Left kidney (tissue), 1 donor: ENCODE measurements at regions not wholly inside any gene's neighbourhood (a gene's known extent, or its start where the extent isn't known, plus 50 kb on each side); places are given as distances from the start of the nearest gene placed in this dataset.

Experiments
- DNase-seq: peaks from one replicate; pipeline ENCODE4 v3.0.0-alpha.2; 2013

DNA sequence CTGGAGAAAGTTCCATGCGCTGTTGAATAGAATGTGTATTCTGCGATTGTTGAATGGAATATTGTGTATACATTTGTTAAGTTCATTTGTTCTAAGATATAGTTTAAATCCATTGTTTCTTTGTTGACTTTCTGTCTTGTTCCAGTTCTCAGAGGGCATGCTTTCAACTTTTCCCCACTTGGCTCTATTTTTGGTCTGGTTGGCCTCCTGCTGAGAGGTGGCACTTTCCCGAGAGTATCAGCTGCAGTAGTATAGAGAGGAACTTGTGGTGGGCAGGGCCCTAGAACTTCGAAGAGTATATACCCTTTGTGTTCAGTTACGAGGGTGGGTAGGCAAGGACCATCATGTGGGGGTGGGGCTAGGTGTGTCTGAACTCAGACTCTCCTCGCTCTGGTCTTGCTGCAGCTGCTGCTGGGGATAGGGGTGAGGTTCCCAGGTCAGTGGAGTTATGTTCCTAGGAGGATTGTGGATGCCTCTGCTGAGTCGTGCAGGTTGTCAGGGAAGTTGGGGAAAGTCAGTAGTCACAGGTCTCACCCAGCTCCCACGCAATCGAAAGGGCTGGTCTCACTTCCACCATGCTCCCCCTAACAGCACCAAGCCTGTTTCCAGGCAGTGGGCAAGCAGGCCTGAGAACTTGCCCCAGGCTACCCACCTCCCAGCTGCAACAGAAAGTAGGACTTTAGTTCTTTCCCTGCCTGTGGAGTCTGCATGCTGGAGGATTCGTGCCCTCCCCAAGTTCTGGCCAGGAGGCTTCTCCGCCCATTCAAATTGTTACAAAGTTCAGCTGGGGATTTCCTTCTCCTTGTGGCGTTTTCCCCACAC lies 118.9 kb upstream of the SSTR4 start:
- DNase-seq: no peak

DNA sequence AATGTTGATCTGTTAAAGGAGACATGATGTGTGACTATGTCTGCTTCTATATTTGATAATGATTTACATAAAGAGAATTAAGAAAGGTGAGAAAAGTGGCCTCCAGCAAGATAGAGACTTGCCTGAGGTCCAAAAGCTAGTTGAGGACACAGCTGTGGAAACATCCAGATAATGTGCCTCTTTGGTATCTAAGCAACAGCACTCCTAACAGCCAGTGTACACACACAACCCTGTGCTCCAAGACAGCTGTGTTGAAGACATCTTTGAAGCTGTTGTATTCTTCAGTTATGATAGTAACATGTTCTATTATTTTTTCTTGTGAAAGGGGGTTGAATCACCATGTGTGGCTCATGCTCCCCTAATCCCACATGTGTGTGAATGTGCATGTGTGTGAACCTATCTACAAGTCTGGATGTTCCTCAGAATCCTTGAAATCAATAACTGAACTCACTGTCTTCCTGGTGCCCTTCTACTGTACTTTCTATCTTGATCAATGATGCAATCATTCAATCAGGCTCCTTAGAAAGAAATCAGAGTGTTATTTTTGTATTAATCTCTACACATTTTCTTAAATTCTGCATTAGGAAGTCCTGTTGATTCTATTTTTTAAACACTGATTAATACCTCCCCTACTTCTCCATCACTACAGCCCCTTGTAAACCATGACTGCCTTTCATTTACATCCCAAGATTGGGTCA lies 116.7 kb upstream of the SSTR4 start:
- DNase-seq: no peak

- DNase-seq: no peak
These were observed 114.2 kb upstream of the SSTR4 start for GRCh38 chr20:22920898-22921297.

DNA sequence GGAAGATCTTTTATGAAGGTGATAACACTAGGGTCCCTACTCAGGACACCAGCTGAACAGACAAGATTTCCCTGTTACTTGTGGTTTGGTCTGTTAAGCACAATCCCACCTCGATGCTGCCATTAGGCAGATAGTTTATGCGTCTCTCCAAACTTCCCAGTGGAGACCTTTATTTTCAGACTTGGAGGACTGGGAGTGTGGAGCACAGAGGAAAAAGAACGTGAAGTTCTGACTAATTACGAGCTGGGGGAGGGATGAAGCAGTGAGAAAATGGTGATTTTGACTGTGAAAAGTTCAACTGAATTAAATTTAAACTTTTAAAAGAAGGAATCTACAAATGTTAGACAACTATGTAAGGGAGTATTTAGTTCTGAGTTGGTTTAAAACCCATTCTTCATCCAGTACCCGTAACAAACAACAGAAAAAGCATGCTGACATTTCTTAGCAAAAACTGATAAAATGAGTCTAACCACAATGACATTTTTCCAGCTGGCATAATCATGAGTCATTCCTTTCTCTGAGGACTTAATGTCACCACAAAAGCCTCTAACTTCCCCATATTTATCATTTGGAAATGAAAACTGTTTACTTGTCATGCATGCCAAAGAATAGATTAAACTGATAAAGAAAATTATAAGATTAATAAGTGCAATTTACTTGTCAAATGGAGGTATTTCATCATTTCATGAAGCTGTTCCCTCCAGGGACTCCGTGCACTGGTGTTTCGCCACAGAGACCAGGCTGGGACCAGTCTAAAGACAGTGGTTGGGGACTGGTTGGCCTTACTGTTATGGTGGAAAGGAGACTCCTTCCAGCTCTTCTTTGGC lies 113.3 kb upstream of the SSTR4 start:
- DNase-seq: no peak

- no peak for DNase-seq
These were observed 112.1 kb upstream of the SSTR4 start for GRCh38 chr20:22922987-22923386.

- DNase-seq: no peak
These were observed 110.9 kb upstream of the SSTR4 start for GRCh38 chr20:22924046-22924737.

DNA sequence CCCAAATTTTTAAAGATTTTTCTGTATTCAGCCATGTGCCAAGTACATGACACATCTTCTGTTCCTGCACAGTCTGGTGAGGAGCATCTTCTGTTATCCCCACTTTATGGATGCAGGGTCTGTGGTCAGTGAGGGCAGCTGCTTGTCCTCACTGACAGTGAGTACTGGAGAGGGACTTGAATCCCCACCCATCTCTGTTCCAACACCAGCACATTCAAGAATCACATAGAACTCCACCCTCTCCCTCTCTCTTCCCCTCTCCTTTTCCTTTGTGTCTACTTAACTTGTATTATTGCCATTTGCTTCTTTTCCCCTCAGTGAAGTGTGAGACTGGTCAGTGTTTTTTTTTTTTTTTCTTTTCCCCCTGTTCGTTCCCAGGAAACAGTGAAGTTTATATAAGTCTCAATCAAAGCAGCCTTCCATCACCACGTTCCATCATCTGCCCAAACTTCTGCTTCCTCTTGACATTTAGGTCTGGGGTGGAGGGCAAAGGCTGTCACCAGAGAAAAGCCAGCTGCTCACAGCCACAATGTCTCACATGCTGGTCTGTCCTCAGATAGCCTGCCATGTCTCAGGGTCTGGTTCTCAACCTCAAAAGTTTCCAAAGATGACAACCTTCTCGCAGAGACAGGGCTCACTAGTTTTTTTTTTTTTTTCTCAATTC lies 110.0 kb upstream of the SSTR4 start:
- no peak for DNase-seq

GRCh38 chr20:22925613-22925983 lies 109.5 kb upstream of the SSTR4 start:
- DNase-seq: no peak

DNA sequence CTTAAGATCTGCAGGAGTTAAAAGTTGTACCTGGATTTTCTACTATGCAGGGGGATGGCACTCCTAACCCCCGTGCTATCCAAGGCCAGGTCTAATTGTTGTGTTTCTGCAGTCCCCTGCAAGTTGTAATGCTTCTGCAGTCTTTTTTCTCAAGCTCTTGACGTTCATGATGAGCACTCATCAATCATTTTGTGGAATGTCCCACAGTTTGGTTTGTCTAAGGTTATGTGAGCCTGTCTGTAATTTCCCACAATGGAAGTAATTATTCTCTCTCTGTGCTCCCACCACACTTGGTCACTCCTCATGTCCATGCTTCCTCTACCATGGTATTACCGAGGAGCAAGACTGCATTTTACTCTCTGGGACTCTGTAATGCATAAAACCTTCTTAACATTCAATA lies 107.6 kb upstream of the SSTR4 start:
- no peak for DNase-seq

- DNase-seq: no peak
These were observed 106.4 kb upstream of the SSTR4 start for GRCh38 chr20:22928679-22929078.

DNA sequence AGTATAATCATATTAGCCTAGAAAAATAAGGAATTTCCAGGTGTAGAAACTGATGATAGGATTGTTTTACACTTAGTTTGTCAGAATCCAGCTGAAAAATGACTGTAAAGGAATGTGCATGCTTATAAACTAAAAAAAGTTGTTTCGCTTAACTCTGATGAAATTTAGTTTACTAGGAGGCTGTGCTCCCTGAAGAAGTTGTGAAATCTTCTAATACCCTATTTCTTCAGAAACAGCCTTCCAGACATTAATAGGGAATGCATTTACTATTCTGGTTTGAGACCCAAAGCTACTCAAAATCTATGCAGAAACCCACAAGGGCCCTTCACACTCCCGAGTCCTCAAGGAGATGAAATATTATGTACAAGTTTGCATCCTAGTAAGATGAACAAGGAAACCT lies 105.5 kb upstream of the SSTR4 start:
- no peak for DNase-seq

DNA sequence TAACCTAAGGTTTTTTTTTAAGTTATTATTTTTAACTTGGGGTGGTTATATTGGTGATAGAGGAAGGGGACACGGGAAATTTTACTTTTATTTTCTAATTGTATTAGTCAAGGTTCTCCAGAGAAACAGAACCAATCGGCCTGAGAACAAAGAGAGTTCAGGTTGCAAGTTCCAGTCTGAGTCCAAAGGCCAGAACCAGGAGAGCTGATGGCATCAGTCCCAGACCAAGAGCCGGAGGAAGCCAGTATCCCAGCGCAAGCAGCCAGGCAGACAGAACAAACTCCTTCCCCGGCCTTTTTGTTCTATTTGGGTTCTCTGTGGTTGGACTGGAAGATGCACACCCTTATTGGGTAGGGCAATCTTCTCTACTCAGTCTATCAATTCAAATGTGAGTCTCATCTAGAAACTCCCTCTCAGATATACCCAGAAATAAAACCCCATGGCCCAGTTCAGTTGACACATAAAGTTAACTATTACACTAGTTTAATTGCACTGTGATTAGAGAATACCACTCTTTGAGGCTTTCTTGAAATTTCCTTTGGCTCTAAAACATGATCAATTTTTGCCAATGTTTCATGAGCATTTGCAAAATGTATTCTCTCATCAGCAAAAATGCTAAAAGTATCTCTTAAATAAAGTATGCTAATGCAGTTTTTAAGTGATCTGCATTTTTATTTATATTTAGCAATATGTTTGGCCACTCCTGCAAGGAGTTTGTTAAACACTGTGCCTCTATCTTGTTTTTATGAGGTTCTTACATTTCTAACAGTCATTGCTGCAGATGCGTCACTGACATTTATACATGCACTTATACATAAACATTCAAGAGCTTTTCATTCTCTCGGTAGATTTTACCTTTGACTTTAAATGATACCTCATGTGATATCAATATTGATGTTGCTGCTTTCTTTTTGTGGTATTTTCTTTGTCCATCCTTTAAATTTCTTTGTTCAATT lies 103.2 kb upstream of the SSTR4 start:
- DNase-seq: no peak

GRCh38 chr20:22939181-22939580 lies 95.9 kb upstream of the SSTR4 start:
- DNase-seq: no peak

- no peak for DNase-seq
These were observed 94.8 kb upstream of the SSTR4 start for GRCh38 chr20:22940350-22940749.

DNA sequence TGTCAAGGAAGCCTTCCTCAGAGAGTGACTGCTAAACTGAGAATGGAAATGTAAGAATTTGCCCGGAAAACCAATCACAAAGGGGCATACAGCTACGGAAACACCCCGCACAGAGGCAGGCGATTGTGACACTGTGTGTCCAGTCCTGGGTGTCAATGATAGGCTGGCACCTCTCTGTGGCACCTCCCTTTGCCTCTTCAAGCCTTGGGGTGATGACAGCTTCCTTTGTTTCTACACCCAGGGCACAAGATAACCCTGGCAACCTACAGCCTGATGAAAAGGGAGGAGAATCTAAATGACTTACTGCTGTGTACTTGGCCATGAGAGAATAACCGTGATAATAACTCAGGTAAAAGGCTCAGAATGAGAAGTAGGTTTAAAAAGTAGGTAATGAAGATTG lies 93.6 kb upstream of the SSTR4 start:
- no peak for DNase-seq

DNA sequence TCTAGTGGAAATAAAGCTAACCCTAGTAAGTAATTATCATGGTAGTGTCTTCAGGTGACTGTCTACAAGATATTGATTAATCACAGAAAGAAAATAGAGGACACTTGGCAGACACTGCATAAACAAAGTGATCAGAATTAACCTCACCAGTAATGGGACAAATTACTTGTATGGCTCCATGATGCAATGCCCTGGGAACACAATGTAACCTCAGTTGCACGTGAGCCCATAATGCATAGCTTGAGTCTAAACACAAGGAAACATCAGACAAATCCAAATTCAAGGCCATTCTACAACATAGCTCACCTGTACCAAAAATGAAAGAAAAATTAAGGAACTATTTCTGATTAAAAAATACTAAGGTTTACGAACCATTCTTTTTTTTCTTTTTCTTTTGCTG lies 92.4 kb upstream of the SSTR4 start:
- DNase-seq: no peak

GRCh38 chr20:22944062-22944461 lies 91.0 kb upstream of the SSTR4 start:
- no peak for DNase-seq

DNA sequence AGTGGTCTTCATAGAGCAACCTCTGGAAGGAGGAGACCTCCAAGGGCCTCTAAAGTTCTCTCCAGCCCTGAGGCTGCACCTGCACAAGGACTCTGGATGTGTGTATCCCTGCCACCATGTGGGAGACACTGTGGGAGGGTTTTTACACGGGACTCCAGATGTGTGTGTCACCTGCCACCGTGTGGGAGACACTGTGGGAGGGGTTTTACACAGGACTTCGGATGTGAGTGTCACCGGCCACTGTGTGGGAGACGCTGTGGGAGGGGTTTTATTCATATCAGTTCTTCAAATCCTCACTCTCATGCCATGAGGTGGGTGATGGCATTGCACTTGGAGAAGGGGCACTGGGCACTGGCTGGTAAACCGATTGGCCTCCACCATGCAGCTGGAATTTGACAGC lies 90.2 kb upstream of the SSTR4 start:
- no peak for DNase-seq

DNA sequence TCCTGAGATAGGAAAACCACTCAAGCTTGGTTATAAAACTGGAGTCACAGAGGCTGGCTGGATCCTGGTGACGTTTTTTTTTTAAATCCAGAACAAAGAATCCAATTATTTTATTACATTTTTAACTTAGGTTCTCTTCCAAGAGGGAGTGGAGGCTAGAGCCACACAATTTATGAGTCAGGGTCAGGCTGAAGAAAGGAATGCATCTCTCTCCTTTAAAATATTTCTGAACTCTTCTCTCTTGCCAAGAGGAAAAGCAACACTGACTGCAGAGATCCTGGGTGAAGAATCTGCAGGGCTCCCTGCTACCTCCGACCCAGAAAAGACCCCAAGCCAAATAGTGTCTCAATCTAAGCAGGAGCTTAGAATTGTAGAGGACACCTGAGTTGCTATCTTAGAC lies 88.5 kb upstream of the SSTR4 start:
- DNase-seq: no peak

- DNase-seq: no peak
These were observed 85.6 kb upstream of the SSTR4 start for GRCh38 chr20:22949331-22950109.
